NCI-H82 treated with DMSO at 0.1 percent for 48 hours (cell line): ENCODE measurements at regions not wholly inside any gene's neighbourhood (a gene's known extent, or its start where the extent isn't known, plus 50 kb on each side); places are given as distances from the start of the nearest gene placed in this dataset.

Experiments
- DNase-seq: peaks from one replicate; lab custom pipeline; 2025; ENCODE audit not compliant: unreplicated experiment; lab: John Stamatoyannopoulos, UW

- no peak for DNase-seq
Measured at GRCh38 chr10:113285305-113285704, 267.5 kb upstream of the HABP2 start.

GRCh38 chr10:113287592-113287991, 265.3 kb upstream of the HABP2 start:
- DNase-seq = no peak

DNA sequence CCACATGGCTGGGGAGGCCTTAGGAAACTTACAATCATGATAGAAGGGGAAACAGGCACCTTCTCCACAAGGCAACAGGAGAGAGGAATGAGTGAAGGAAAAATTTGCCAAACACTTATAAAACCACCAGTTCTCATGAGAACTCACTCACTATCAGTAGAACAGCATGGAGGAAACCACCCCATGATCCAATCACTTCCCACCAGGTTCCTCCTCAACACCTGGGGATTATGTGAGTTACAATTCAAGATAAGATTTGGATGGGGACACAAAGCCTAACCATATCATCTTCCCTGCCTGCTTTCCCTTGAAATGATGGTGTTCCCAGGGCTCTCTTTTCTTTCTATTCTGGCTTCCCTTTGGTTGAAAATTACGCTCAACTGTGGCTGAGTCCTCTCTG, 262.7 kb upstream of the HABP2 start:
- no peak for DNase-seq

DNA sequence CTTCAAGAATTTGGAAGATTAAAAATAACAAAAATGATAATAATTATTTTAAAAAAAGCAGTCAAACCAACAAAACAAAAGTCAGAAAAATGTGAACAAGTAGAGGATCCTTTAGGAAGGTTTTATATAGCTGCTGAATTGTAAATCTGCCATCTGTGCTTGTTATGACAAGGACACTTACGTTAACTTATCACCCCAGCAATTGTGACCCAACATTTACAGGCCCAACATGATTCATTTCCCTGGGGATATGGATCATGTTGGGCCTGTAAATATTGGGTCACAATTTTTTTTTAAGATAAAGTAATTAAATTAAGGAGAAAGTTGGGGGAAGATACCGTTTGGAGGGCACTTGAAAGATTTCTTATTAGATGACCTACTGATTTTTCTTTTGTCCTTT, 261.4 kb upstream of the HABP2 start:
- no peak for DNase-seq

DNA sequence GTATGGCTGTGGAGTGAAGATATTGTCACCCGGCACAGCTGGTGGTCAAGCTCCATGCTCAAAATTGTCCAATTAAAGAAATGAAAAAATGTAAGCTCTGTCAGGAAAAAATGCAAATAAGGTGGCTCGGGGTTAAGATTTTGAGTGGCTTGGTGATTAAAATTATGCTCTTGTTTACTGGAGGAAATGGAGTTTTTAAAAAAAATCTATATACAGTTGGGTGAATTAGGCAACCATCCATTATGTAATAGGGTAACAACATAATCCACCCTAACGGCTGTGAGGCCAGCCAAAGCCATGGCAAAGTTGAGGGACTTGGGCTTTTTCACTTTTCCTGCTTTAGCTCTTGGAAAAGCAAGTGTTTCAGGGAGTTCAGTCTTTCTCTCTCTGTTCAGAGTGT, 260.8 kb upstream of the HABP2 start:
- DNase-seq = no peak

- no peak for DNase-seq
Measured at GRCh38 chr10:113292743-113293142, 260.1 kb upstream of the HABP2 start.

- DNase-seq = no peak
Measured at GRCh38 chr10:113293167-113293566, 259.7 kb upstream of the HABP2 start.

- no peak for DNase-seq
Measured at GRCh38 chr10:113294868-113295267, 258.0 kb upstream of the HABP2 start.

GRCh38 chr10:113297226-113297625, 255.6 kb upstream of the HABP2 start:
- DNase-seq = no peak

- DNase-seq = no peak
Measured at GRCh38 chr10:113298616-113299015, 254.2 kb upstream of the HABP2 start.

- DNase-seq = no peak
Measured at GRCh38 chr10:113300201-113300600, 252.7 kb upstream of the HABP2 start.

DNA sequence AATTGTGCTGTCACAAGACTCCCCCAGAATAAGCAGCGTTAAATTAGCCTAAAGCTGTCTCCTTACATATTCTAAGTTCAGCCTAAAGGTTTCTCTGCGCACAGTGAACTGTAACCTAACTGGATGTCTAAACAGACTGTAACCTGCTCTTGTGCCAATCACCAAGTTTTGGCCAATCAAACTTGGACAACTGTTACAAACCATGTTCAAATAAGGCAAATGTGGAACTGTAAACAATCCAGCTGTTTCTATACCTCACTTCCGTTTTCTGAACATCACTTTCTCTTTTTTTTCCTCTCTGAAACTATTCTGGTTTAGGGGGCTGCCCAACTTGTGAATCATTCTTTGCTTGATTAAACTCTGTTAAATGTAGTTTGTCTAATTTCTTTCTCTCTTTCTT, 252.2 kb upstream of the HABP2 start:
- no peak for DNase-seq

- no peak for DNase-seq
Measured at GRCh38 chr10:113301342-113301984, 251.4 kb upstream of the HABP2 start.

- peak; percentile 13 for DNase-seq
Measured at GRCh38 chr10:113302062-113302461, 250.8 kb upstream of the HABP2 start.

DNA sequence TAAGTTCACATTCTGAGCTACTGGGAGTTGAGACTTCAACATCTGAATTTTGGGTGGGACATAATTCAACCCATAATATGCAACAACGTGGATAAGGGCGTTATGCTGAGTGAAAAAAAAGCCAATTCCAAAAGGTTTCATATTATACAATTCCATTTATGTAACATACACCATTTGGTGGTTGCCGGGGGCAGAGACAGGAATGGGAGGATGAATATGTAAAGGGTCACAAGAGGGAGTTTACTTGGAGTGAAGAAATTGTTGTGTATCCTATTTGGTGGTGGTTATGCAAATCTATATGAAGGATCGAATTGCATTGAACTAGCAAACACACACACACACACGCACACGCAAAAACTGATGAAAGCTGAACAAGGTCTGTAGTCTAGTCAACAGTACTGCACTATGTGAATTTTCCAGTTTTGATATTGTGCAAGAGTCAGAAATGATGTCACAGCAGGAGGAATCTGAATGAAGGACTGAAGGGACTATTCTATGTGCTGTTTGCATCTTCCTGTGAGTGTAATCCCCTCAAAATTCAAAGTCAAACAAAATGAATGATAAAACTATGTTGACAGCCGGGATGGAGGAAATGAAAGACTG, 249.2 kb upstream of the HABP2 start:
- DNase-seq = no peak

DNA sequence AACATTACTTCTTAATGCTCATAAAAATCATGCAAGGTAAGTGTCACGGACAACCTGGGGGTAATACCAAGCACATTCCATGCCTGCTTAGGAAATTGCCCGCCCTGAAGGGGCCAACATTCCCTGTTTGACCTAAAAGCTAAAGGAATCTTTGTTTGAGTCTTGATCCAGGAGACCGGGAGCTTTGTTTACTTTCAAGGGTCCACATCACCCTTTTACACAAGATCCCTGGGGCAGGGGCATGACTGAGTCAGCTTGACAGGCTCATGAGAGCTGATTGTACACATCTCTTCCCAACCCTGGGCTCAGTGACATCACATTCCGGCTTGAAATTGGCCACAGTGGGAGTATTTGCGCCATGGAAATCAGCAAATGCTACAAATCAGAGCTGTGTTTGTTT, 248.1 kb upstream of the HABP2 start:
- DNase-seq = no peak

DNA sequence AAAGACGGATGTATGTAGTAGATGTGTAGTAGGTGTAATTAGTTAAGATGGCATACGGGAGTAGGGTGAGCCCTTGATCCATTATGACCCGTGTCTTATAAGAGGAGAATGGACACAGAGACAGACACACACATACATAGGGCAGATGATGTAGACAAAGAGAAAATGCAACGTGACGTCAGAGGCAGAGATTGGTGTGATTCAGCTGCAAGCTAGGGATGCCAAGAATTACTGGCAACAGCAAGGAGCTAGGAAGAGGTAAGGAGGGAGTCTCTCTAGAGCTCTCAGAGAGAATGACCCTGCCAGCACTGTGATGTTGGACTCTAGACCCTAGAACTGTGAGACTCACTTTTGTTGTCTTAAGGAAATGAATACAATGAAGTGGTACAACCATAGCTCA, 247.0 kb upstream of the HABP2 start:
- DNase-seq = no peak

- no peak for DNase-seq
Measured at GRCh38 chr10:113309791-113310190, 243.1 kb upstream of the HABP2 start.

- no peak for DNase-seq
Measured at GRCh38 chr10:113310347-113310746, 242.5 kb upstream of the HABP2 start.

GRCh38 chr10:113313048-113313602, 239.7 kb upstream of the HABP2 start:
- peak; percentile 11 for DNase-seq

- no peak for DNase-seq
Measured at GRCh38 chr10:113313722-113314121, 239.1 kb upstream of the HABP2 start.

GRCh38 chr10:113316506-113316905, 236.3 kb upstream of the HABP2 start:
- no peak for DNase-seq

- DNase-seq = no peak
Measured at GRCh38 chr10:113317489-113317888, 235.4 kb upstream of the HABP2 start.
